ENCODE measurements at regions not wholly inside any gene's neighbourhood (a gene's known extent, or its start where the extent isn't known, plus 50 kb on each side); places are given as distances from the start of the nearest gene placed in this dataset.

- Histone ChIP-seq H3K4me2 (ENCODE audit: insufficient read depth, low read length) (no peak overlapping the region), H3K9me3 (replicated peaks; ENCODE audit: control insufficient read depth, insufficient read depth, low read depth, low read length) (no peaks in the 10 kb centered on the region; the same call in 1 of the 2 replicates), H3K27me3 (ENCODE audit: control insufficient read depth in 2 of 2, insufficient read depth in 2 of 2, low read length in 2 of 2) (peaks cover 6 to 45% of the 10 kb centered on the region in 2 experiments; a peak in 4 of 5 replicates), H3K27ac (ENCODE audit: extremely low read depth, low read depth, low read length) (no peak overlapping the region), H3K4me3 (no peak overlapping the region), H3K9me1 (ENCODE audit: control insufficient read depth, insufficient read depth, low read length) (no peaks in the 10 kb centered on the region), H2AFZ (ENCODE audit: low read depth, low read length) (no peak overlapping the region), H3K79me2 (ENCODE audit: control insufficient read depth, insufficient read depth, low read length) (no peaks in the 10 kb centered on the region), H3K4me1 (replicated peaks in 1 of 2; ENCODE audit: control insufficient read depth in 2 of 2, insufficient read depth in 2 of 2, low read length in 2 of 2) (no peaks in the 10 kb centered on the region), H3K9ac (ENCODE audit: insufficient read depth in 1 of 2, low read depth in 2 of 2, low read length in 2 of 2) (no peak overlapping the region), H4K20me1 (replicated peaks; ENCODE audit: control insufficient read depth, insufficient read depth, low read length) (no peaks in the 10 kb centered on the region), H3K36me3 (ENCODE audit: control insufficient read depth, insufficient read depth, low read length) (no peaks in the 10 kb centered on the region)
- CTCF ChIA-PET (ENCODE audit: low intra/inter-chr PET ratio), result no interaction called here
- WGBS (ENCODE audit: insufficient coverage, low coverage, missing lambda C conversion rate), result 0% methylated on average over 2 of the region's 2 CpGs
- DNase-seq (ENCODE audit: extremely low read depth in 1 of 4, low spot score in 3 of 4), result no peak
- no TSS peak for BruUV-seq (replicated peaks)
- POLR2A ChIA-PET, result interaction anchor here (0.8 to 1.0 kb wide), 2 partner anchors 236 to 468 kb away, joined by 3 read pairs; no protein-coding TSS in a partner anchor
- in situ Hi-C loops (cut with MboI) (loop anchor here (10.0 to 25.0 kb wide), 2 partner anchors 188 to 656 kb away; no protein-coding TSS in a partner anchor), intact Hi-C loops (cut with micrococcal nuclease) (no loop called here)
- TF ChIP-seq ZNF444 (CRISPR knock-in tag; IDR thresholded peaks at IDR 0.05), result no peak
- TF ChIP-seq HIVEP1 (CRISPR knock-in tag; IDR thresholded peaks at IDR 0.05), result no peak
- no peak for TF ChIP-seq POLR2AphosphoS5 (IDR thresholded peaks at IDR 0.05; ENCODE audit: control insufficient read depth, insufficient read depth, low read depth, low read length)
- TF ChIP-seq SMC3 (conservative IDR thresholded peaks at IDR 0.05; ENCODE audit: insufficient read depth, low read depth, low read length), result no peak
- TF ChIP-seq TCF7 (IDR thresholded peaks at IDR 0.05; ENCODE audit: borderline replicate concordance), result no peak
- TF ChIP-seq RAD21 (CRISPR knock-in tag; conservative IDR thresholded peaks at IDR 0.05 in 1 of 2, IDR thresholded peaks at IDR 0.05 in 1 of 2), result no peak
- TF ChIP-seq POLR2AphosphoS2 (IDR thresholded peaks at IDR 0.05; ENCODE audit: low read length), result no peak
- TF ChIP-seq KDM4B (IDR thresholded peaks at IDR 0.05; ENCODE audit: borderline replicate concordance in 2 of 2, low read depth in 1 of 2), result no peak
- TF ChIP-seq FOXJ3 (CRISPR knock-in tag; IDR thresholded peaks at IDR 0.05), result no peak
- no peak for TF ChIP-seq CTBP1 (IDR thresholded peaks at IDR 0.05; ENCODE audit: borderline replicate concordance)
- TF ChIP-seq PRPF4 (IDR thresholded peaks at IDR 0.05; ENCODE audit: insufficient read depth, low read depth, low read length, poor library complexity, severe bottlenecking), result no peak
- TF ChIP-seq ZSCAN29 (IDR thresholded peaks at IDR 0.05), result no peak
- ATAC-seq, result no peak
- no peak for FAIRE-seq
Observed at GRCh38 chr13:30149248-30149647, 158.1 kb downstream of the KATNAL1 start.
